ENCODE measurements at regions not wholly inside any gene's neighbourhood (a gene's known extent, or its start where the extent isn't known, plus 50 kb on each side); places are given as distances from the start of the nearest gene placed in this dataset.

- TF ChIP-seq ZBTB2 (CRISPR knock-in tag; IDR thresholded peaks at IDR 0.05; ENCODE audit: low read depth) (no peak), CTCF (CRISPR knock-in tag; IDR thresholded peaks at IDR 0.05) (no peak), KDM1A (CRISPR knock-in tag; IDR thresholded peaks at IDR 0.05) (no peak), REST (IDR thresholded peaks at IDR 0.05; ENCODE audit: borderline replicate concordance in 1 of 2, low read depth in 1 of 2, low read length in 2 of 2) (no peak), U2AF1 (optimal IDR thresholded peaks at IDR 0.05; ENCODE audit: low read depth, low read length) (no peak), E2F1 (CRISPR knock-in tag; IDR thresholded peaks at IDR 0.05) (no peak), SRSF1 (optimal IDR thresholded peaks at IDR 0.05; ENCODE audit: low read depth, low read length) (no peak), POLR2A (IDR thresholded peaks at IDR 0.05; ENCODE audit: insufficient read depth in 1 of 2, low read depth in 2 of 2, low read length in 2 of 2) (no peak), RXRA (CRISPR knock-in tag; IDR thresholded peaks at IDR 0.05) (no peak), ZNF784 (CRISPR knock-in tag; IDR thresholded peaks at IDR 0.05; ENCODE audit: borderline replicate concordance) (no peak), ZNF12 (CRISPR knock-in tag; IDR thresholded peaks at IDR 0.05) (no peak), ARNT (IDR thresholded peaks at IDR 0.05) (no peak), SIN3A (IDR thresholded peaks at IDR 0.05; ENCODE audit: borderline replicate concordance, low read depth, low read length) (no peak), PRDM10 (CRISPR knock-in tag; IDR thresholded peaks at IDR 0.05; ENCODE audit: low read depth) (no peak)
These were observed 638.0 kb upstream of the VRK2 start for GRCh38 chr2:57408587-57408986.
